ENCODE measurements at regions not wholly inside any gene's neighbourhood (a gene's known extent, or its start where the extent isn't known, plus 50 kb on each side); places are given as distances from the start of the nearest gene placed in this dataset.

GRCh38 chr1:219521325-219521724 lies 91.6 kb downstream of the ZC3H11B start:
- 75% methylated on average over 1 of the region's 1 CpG for WGBS
- peak in 1 of 2 donors; percentile 11 for ATAC-seq
- Histone ChIP-seq H3K9me3 (ENCODE audit: control insufficient read depth, low read length) (no peaks in the 10 kb centered on the region), H3K27me3 (ENCODE audit: control insufficient read depth, insufficient read depth) (no peaks in the 10 kb centered on the region), H3K4me3 (ENCODE audit: low read length) (no peak overlapping the region), H3K4me1 (ENCODE audit: control insufficient read depth, insufficient read depth, low read length) (no peaks in the 10 kb centered on the region), H3K27ac (ENCODE audit: low read length) (no peak overlapping the region)
- DNase-seq = no peak
- intact Hi-C loops (cut with DNase I) = no loop called here

- intact Hi-C loops (cut with DNase I) = no loop called here
- Histone ChIP-seq H3K4me1 (ENCODE audit: control insufficient read depth, insufficient read depth, low read length) (no peaks in the 10 kb centered on the region), H3K4me3 (ENCODE audit: low read length) (no peak overlapping the region), H3K27ac (ENCODE audit: low read length) (no peak overlapping the region), H3K9me3 (ENCODE audit: control insufficient read depth, low read length) (no peaks in the 10 kb centered on the region), H3K27me3 (ENCODE audit: control insufficient read depth, insufficient read depth) (no peaks in the 10 kb centered on the region)
- no peak for ATAC-seq
- 86% methylated on average over 3 of the region's 3 CpGs for WGBS
- DNase-seq = no peak
These were observed 92.7 kb downstream of the ZC3H11B start for GRCh38 chr1:219520241-219520640.

- ATAC-seq (no peak), DNase-seq (no peak)
- Histone ChIP-seq H3K27ac (ENCODE audit: low read length) (no peak overlapping the region), H3K4me1 (ENCODE audit: control insufficient read depth, insufficient read depth, low read length) (no peaks in the 10 kb centered on the region), H3K4me3 (ENCODE audit: low read length) (no peak overlapping the region), H3K9me3 (ENCODE audit: control insufficient read depth, low read length) (no peaks in the 10 kb centered on the region), H3K27me3 (ENCODE audit: control insufficient read depth, insufficient read depth) (no peaks in the 10 kb centered on the region)
- intact Hi-C loops (cut with DNase I) = no loop called here
These were observed 94.0 kb downstream of the ZC3H11B start for GRCh38 chr1:219518907-219519248.

- Histone ChIP-seq H3K4me3 (ENCODE audit: low read length) (no peak overlapping the region), H3K27ac (ENCODE audit: low read length) (no peak overlapping the region), H3K27me3 (ENCODE audit: control insufficient read depth, insufficient read depth) (no peaks in the 10 kb centered on the region), H3K4me1 (ENCODE audit: control insufficient read depth, insufficient read depth, low read length) (no peaks in the 10 kb centered on the region), H3K9me3 (ENCODE audit: control insufficient read depth, low read length) (no peaks in the 10 kb centered on the region)
- no peak for DNase-seq
- intact Hi-C loops (cut with DNase I) = no loop called here
- ATAC-seq = no peak
- WGBS = 43% methylated on average over 3 of the region's 3 CpGs
These were observed 94.6 kb downstream of the ZC3H11B start for GRCh38 chr1:219518168-219518906.

GRCh38 chr1:219517031-219517430 lies 95.9 kb downstream of the ZC3H11B start:
- Histone ChIP-seq H3K27me3 (ENCODE audit: control insufficient read depth, insufficient read depth) (no peaks in the 10 kb centered on the region), H3K9me3 (ENCODE audit: control insufficient read depth, low read length) (no peaks in the 10 kb centered on the region), H3K27ac (ENCODE audit: low read length) (no peak overlapping the region), H3K4me1 (ENCODE audit: control insufficient read depth, insufficient read depth, low read length) (no peaks in the 10 kb centered on the region), H3K4me3 (ENCODE audit: low read length) (no peak overlapping the region)
- ATAC-seq (no peak), DNase-seq (no peak)
- intact Hi-C loops (cut with DNase I) = no loop called here
- 68% methylated on average over 3 of the region's 3 CpGs for WGBS

GRCh38 chr1:219514728-219515127 lies 98.2 kb downstream of the ZC3H11B start:
- DNase-seq (no peak), ATAC-seq (no peak)
- no peaks in the 10 kb centered on the region for H3K27me3 ChIP-seq (ENCODE audit: control insufficient read depth, insufficient read depth)
- H3K27ac ChIP-seq (ENCODE audit: low read length) = no peak overlapping the region
- no peak overlapping the region for H3K4me3 ChIP-seq (ENCODE audit: low read length)
- intact Hi-C loops (cut with DNase I) = no loop called here
- no peaks in the 10 kb centered on the region for H3K9me3 ChIP-seq (ENCODE audit: control insufficient read depth, low read length)
- 65% methylated on average over 3 of the region's 3 CpGs for WGBS
- no peaks in the 10 kb centered on the region for H3K4me1 ChIP-seq (ENCODE audit: control insufficient read depth, insufficient read depth, low read length)

GRCh38 chr1:219507437-219507836 lies 105.5 kb downstream of the ZC3H11B start:
- 38% methylated on average over 2 of the region's 2 CpGs for WGBS
- no peaks in the 10 kb centered on the region for H3K9me3 ChIP-seq (ENCODE audit: control insufficient read depth, low read length)
- intact Hi-C loops (cut with DNase I) = no loop called here
- H3K27ac ChIP-seq (ENCODE audit: low read length) = no peak overlapping the region
- ATAC-seq = no peak
- H3K4me3 ChIP-seq (ENCODE audit: low read length) = no peak overlapping the region
- no peak for DNase-seq
- no peaks in the 10 kb centered on the region for H3K27me3 ChIP-seq (ENCODE audit: control insufficient read depth, insufficient read depth)
- H3K4me1 ChIP-seq (ENCODE audit: control insufficient read depth, insufficient read depth, low read length) = no peaks in the 10 kb centered on the region

- intact Hi-C loops (cut with DNase I) = no loop called here
- ATAC-seq = no peak
- no peaks in the 10 kb centered on the region for H3K27me3 ChIP-seq (ENCODE audit: control insufficient read depth, insufficient read depth)
- no peaks in the 10 kb centered on the region for H3K9me3 ChIP-seq (ENCODE audit: control insufficient read depth, low read length)
- H3K4me3 ChIP-seq (ENCODE audit: low read length) = no peak overlapping the region
- H3K27ac ChIP-seq (ENCODE audit: low read length) = no peak overlapping the region
- 61% methylated on average over 1 of the region's 1 CpG for WGBS
- no peak for DNase-seq
- no peaks in the 10 kb centered on the region for H3K4me1 ChIP-seq (ENCODE audit: control insufficient read depth, insufficient read depth, low read length)
These were observed 106.0 kb downstream of the ZC3H11B start for GRCh38 chr1:219506936-219507335.

- ATAC-seq (no peak), DNase-seq (no peak)
- no peaks in the 10 kb centered on the region for H3K4me1 ChIP-seq (ENCODE audit: control insufficient read depth, insufficient read depth, low read length)
- no peak overlapping the region for H3K27ac ChIP-seq (ENCODE audit: low read length)
- no peaks in the 10 kb centered on the region for H3K9me3 ChIP-seq (ENCODE audit: control insufficient read depth, low read length)
- intact Hi-C loops (cut with DNase I) = no loop called here
- no peak overlapping the region for H3K4me3 ChIP-seq (ENCODE audit: low read length)
- H3K27me3 ChIP-seq (ENCODE audit: control insufficient read depth, insufficient read depth) = no peaks in the 10 kb centered on the region
- 51% methylated on average over 4 of the region's 4 CpGs for WGBS
These were observed 106.4 kb downstream of the ZC3H11B start for GRCh38 chr1:219506473-219506899.

GRCh38 chr1:219505886-219506285 lies 107.0 kb downstream of the ZC3H11B start:
- DNase-seq (no peak), ATAC-seq (no peak)
- 77% methylated on average over 3 of the region's 3 CpGs for WGBS
- H3K27ac ChIP-seq (ENCODE audit: low read length) = no peak overlapping the region
- no peaks in the 10 kb centered on the region for H3K4me1 ChIP-seq (ENCODE audit: control insufficient read depth, insufficient read depth, low read length)
- intact Hi-C loops (cut with DNase I) = no loop called here
- H3K27me3 ChIP-seq (ENCODE audit: control insufficient read depth, insufficient read depth) = no peaks in the 10 kb centered on the region
- H3K4me3 ChIP-seq (ENCODE audit: low read length) = no peak overlapping the region
- H3K9me3 ChIP-seq (ENCODE audit: control insufficient read depth, low read length) = no peaks in the 10 kb centered on the region

GRCh38 chr1:219503604-219504003 lies 109.3 kb downstream of the ZC3H11B start:
- DNase-seq = no peak
- H3K27ac ChIP-seq (ENCODE audit: low read length) = no peak overlapping the region
- WGBS = 78% methylated on average over 4 of the region's 4 CpGs
- intact Hi-C loops (cut with DNase I) = no loop called here
- ATAC-seq = no peak
- H3K27me3 ChIP-seq (ENCODE audit: control insufficient read depth, insufficient read depth) = no peaks in the 10 kb centered on the region
- H3K4me3 ChIP-seq (ENCODE audit: low read length) = no peak overlapping the region
- no peaks in the 10 kb centered on the region for H3K4me1 ChIP-seq (ENCODE audit: control insufficient read depth, insufficient read depth, low read length)
- no peaks in the 10 kb centered on the region for H3K9me3 ChIP-seq (ENCODE audit: control insufficient read depth, low read length)

- Histone ChIP-seq H3K4me3 (ENCODE audit: low read length) (no peak overlapping the region), H3K4me1 (ENCODE audit: control insufficient read depth, insufficient read depth, low read length) (no peaks in the 10 kb centered on the region), H3K27ac (ENCODE audit: low read length) (no peak overlapping the region), H3K27me3 (ENCODE audit: control insufficient read depth, insufficient read depth) (no peaks in the 10 kb centered on the region), H3K9me3 (ENCODE audit: control insufficient read depth, low read length) (no peaks in the 10 kb centered on the region)
- WGBS = 82% methylated on average over 6 of the region's 6 CpGs
- ATAC-seq (no peak), DNase-seq (no peak)
- intact Hi-C loops (cut with DNase I) = no loop called here
These were observed 112.5 kb downstream of the ZC3H11B start for GRCh38 chr1:219500327-219500897.
